ENCODE measurements at regions not wholly inside any gene's neighbourhood (a gene's known extent, or its start where the extent isn't known, plus 50 kb on each side); places are given as distances from the start of the nearest gene placed in this dataset.

GRCh38 chr2:196551014-196551413 is 88.5 kb upstream of the CCDC150 start:
- no peaks in the 10 kb centered on the region for H4K20me1 ChIP-seq (ENCODE audit: insufficient read depth, low read length)
- H3K4me3 Mint-ChIP-seq: no peak overlapping the region
- H3K27me3 Mint-ChIP-seq (ENCODE audit: low read depth in 3 of 3): peaks cover 4 to 18% (median 8%) of the 10 kb centered on the region in 3 donors
- no peak overlapping the region for H3K4me2 ChIP-seq (replicated peaks; ENCODE audit: extremely low read depth, low read length, poor library complexity, severe bottlenecking)
- no peaks in the 10 kb centered on the region for H3K4me1 ChIP-seq (ENCODE audit: control insufficient read depth in 1 of 2, insufficient read depth in 2 of 2, low read length in 2 of 2)
- H3K9me3 Mint-ChIP-seq: peaks cover 0 to 2% (median 0%) of the 10 kb centered on the region in 7 donors
- DNase-seq: no peak
- peaks cover 0 to 2% of the 10 kb centered on the region in 2 donors for H3K27me3 ChIP-seq (ENCODE audit: control insufficient read depth in 2 of 2, insufficient read depth in 2 of 2, low read length in 2 of 2)
- H3K27ac ChIP-seq (ENCODE audit: low read depth in 1 of 2, low read length in 2 of 2): no peak overlapping the region
- no peak overlapping the region for H3K9ac ChIP-seq (ENCODE audit: insufficient read depth, low read length, poor library complexity, severe bottlenecking)
- H3K36me3 ChIP-seq (replicated peaks in 1 of 2; ENCODE audit: control insufficient read depth in 1 of 2, insufficient read depth in 2 of 2, low read length in 2 of 2): no peaks in the 10 kb centered on the region
- H3K4me1 Mint-ChIP-seq: no peaks in the 10 kb centered on the region
- no peak for TF ChIP-seq CTCF (IDR thresholded peaks at IDR 0.05)
- no peaks in the 10 kb centered on the region for H3K36me3 Mint-ChIP-seq
- H3K27ac Mint-ChIP-seq: no peak overlapping the region
- no peaks in the 10 kb centered on the region for H3K79me2 ChIP-seq (ENCODE audit: insufficient read depth, low read length)
- intact Hi-C loops (cut with micrococcal nuclease): no loop called here
- no peak overlapping the region for H2AFZ ChIP-seq (ENCODE audit: insufficient read depth, low read depth, low read length, poor library complexity, severe bottlenecking)
- H3K9me3 ChIP-seq (replicated peaks in 1 of 2; ENCODE audit: control insufficient read depth in 1 of 2, insufficient read depth in 1 of 2, low read length in 2 of 2): no peaks in the 10 kb centered on the region
- H3K4me3 ChIP-seq (replicated peaks in 1 of 3; ENCODE audit: low read depth in 2 of 3, low read length in 3 of 3): no peak overlapping the region

GRCh38 chr2:196555161-196555560 is 84.4 kb upstream of the CCDC150 start:
- Histone ChIP-seq H3K27me3 (ENCODE audit: control insufficient read depth in 2 of 2, insufficient read depth in 2 of 2, low read length in 2 of 2) (no peaks in the 10 kb centered on the region), H4K20me1 (ENCODE audit: insufficient read depth, low read length) (no peaks in the 10 kb centered on the region), H3K4me1 (ENCODE audit: control insufficient read depth in 1 of 2, insufficient read depth in 2 of 2, low read length in 2 of 2) (no peaks in the 10 kb centered on the region), H3K4me2 (replicated peaks; ENCODE audit: extremely low read depth, low read length, poor library complexity, severe bottlenecking) (no peak overlapping the region), H3K9ac (ENCODE audit: insufficient read depth, low read length, poor library complexity, severe bottlenecking) (no peak overlapping the region), H3K79me2 (ENCODE audit: insufficient read depth, low read length) (no peaks in the 10 kb centered on the region), H3K4me3 (replicated peaks in 1 of 3; ENCODE audit: low read depth in 2 of 3, low read length in 3 of 3) (no peak overlapping the region), H3K27ac (ENCODE audit: low read depth in 1 of 2, low read length in 2 of 2) (no peak overlapping the region), H2AFZ (ENCODE audit: insufficient read depth, low read depth, low read length, poor library complexity, severe bottlenecking) (no peak overlapping the region), H3K9me3 (replicated peaks in 1 of 2; ENCODE audit: control insufficient read depth in 1 of 2, insufficient read depth in 1 of 2, low read length in 2 of 2) (no peaks in the 10 kb centered on the region), H3K36me3 (replicated peaks in 1 of 2; ENCODE audit: control insufficient read depth in 1 of 2, insufficient read depth in 2 of 2, low read length in 2 of 2) (no peaks in the 10 kb centered on the region)
- no peak overlapping the region for H3K27ac Mint-ChIP-seq
- TF ChIP-seq CTCF (IDR thresholded peaks at IDR 0.05): no peak
- no peaks in the 10 kb centered on the region for H3K4me1 Mint-ChIP-seq
- H3K36me3 Mint-ChIP-seq: no peaks in the 10 kb centered on the region
- H3K27me3 Mint-ChIP-seq (ENCODE audit: low read depth in 3 of 3): peaks cover 6 to 18% (median 7%) of the 10 kb centered on the region in 3 donors
- H3K4me3 Mint-ChIP-seq: no peak overlapping the region
- intact Hi-C loops (cut with micrococcal nuclease): no loop called here
- peaks cover 0 to 5% (median 1%) of the 10 kb centered on the region in 7 donors for H3K9me3 Mint-ChIP-seq
- DNase-seq: no peak
- WGBS (ENCODE audit: insufficient coverage): no CpG with 5 or more reads among the region's 3 CpGs

All from CD14-positive monocyte (primary cell).